Neural cell (in vitro differentiated cells): ENCODE measurements at regions not wholly inside any gene's neighbourhood (a gene's known extent, or its start where the extent isn't known, plus 50 kb on each side); places are given as distances from the start of the nearest gene placed in this dataset.

Experiments used
- H2AFZ ChIP-seq: fragments of 200-600, 300-800 bp; sonication (generic), shearing (Covaris generic); 2 replicates; pipeline ENCODE4 v1.6.0; 2014; ENCODE audit warnings: low read depth, mild to moderate bottlenecking, antibody characterized with exemption, low read length, moderate library complexity
- H3F3A ChIP-seq: fragments of 200-600 bp; shearing (Covaris generic); 2 replicates; pipeline ENCODE4 v1.6.1; 2016; ENCODE audit warnings: mild to moderate bottlenecking, moderate library complexity, mixed read lengths, antibody characterized with exemption, low read length; ENCODE audit not compliant: insufficient read depth, poor library complexity, severe bottlenecking
- H3K27ac ChIP-seq: fragments of 200-600, 300-800 bp; sonication (generic), shearing (Covaris generic); 2 replicates; pipeline ENCODE4 v1.5.1; 2014; ENCODE audit warnings: mild to moderate bottlenecking, low read length, moderate library complexity
- H3K27me3 ChIP-seq: fragments of 300-800, 200-600 bp; sonication (generic), shearing (Covaris generic); 2 replicates; pipeline ENCODE4 v1.6.0; 2014; ENCODE audit warnings: mild to moderate bottlenecking, low read depth, low read length, moderate library complexity; ENCODE audit not compliant: insufficient read depth
- H3K36me3 ChIP-seq: fragments of 300-800, 200-600 bp; sonication (generic), shearing (Covaris generic); 2 replicates; pipeline ENCODE4 v1.5.1; 2014; ENCODE audit warnings: mild to moderate bottlenecking, antibody characterized with exemption, low read length, moderate library complexity; ENCODE audit not compliant: insufficient read depth
- H3K4me2 ChIP-seq: fragments of 300-800, 200-600 bp; sonication (generic), shearing (Covaris generic); 2 replicates; pipeline ENCODE4 v1.6.0; 2014; ENCODE audit warnings: mild to moderate bottlenecking, low read length
- H3K4me3 ChIP-seq: fragments of 300-800, 200-600 bp; sonication (generic), shearing (Covaris generic); 2 replicates; pipeline ENCODE4 v1.5.1; 2014; ENCODE audit warnings: mild to moderate bottlenecking, low read length, moderate library complexity
- H3K79me2 ChIP-seq: fragments of 200-600 bp; shearing (Covaris generic); replicated peaks from 2 replicates; pipeline ENCODE4 v1.6.0; 2014; ENCODE audit warnings: mild to moderate bottlenecking, low read length, moderate library complexity; ENCODE audit not compliant: insufficient read depth
- H3K9ac ChIP-seq: fragments of 300-800, 200-600 bp; sonication (generic), shearing (Covaris generic); 2 replicates; pipeline ENCODE4 v1.6.1; 2016; ENCODE audit warnings: mild to moderate bottlenecking, low read length, mixed read lengths
- H3K9me2 ChIP-seq: fragments of 200-600 bp; shearing (Covaris generic); 2 replicates; pipeline ENCODE4 v1.6.1; 2016; ENCODE audit warnings: mild to moderate bottlenecking, low read length, mixed read lengths; ENCODE audit not compliant: insufficient read depth
- H3K9me3 ChIP-seq: fragments of 200-600, 300-800 bp; sonication (generic), shearing (Covaris generic); 2 replicates; pipeline ENCODE4 v1.6.1; 2016; ENCODE audit warnings: mild to moderate bottlenecking, mixed run types, low read length, moderate library complexity, mixed read lengths
- H4K20me1 ChIP-seq: fragments of 200-600 bp; shearing (Covaris generic); 2 replicates; pipeline ENCODE4 v1.6.1; 2016; ENCODE audit warnings: mild to moderate bottlenecking, mixed run types; ENCODE audit not compliant: insufficient read depth
- CTCF ChIP-seq: fragments of 450-650 bp; IDR thresholded peaks from 2 replicates; pipeline ENCODE4 v1.5.1; 2014; ENCODE audit warnings: antibody characterized with exemption, mild to moderate bottlenecking, moderate library complexity; ENCODE audit not compliant: poor library complexity, severe bottlenecking
- EP300 ChIP-seq: fragments of 450-650 bp; conservative IDR thresholded peaks from 2 replicates; pipeline ENCODE4 v1.6.1; 2014; ENCODE audit warnings: antibody characterized with exemption, mild to moderate bottlenecking, moderate library complexity; ENCODE audit not compliant: poor library complexity, severe bottlenecking
- EZH2 ChIP-seq: fragments of 200-600, 300-800 bp; shearing (Covaris generic), sonication (generic); IDR thresholded peaks from 2 replicates; pipeline ENCODE4 v1.6.1; 2014; ENCODE audit warnings: antibody characterized with exemption, low read length, borderline replicate concordance, mild to moderate bottlenecking; ENCODE audit not compliant: insufficient read depth, poor library complexity, severe bottlenecking
- MXI1 ChIP-seq: fragments of 450-650 bp; conservative IDR thresholded peaks from 2 replicates; pipeline ENCODE4 v1.6.1; 2014; ENCODE audit warnings: antibody characterized with exemption, mild to moderate bottlenecking; ENCODE audit not compliant: poor library complexity, severe bottlenecking
- POLR2AphosphoS5 ChIP-seq: IDR thresholded peaks from 2 replicates; pipeline ENCODE4 v1.6.1; 2012
- RAD21 ChIP-seq: fragments of 450-650 bp; conservative IDR thresholded peaks from 2 replicates; pipeline ENCODE4 v1.6.1; 2014; ENCODE audit warnings: antibody characterized with exemption, mild to moderate bottlenecking, moderate library complexity
- REST ChIP-seq: IDR thresholded peaks from 2 replicates; pipeline ENCODE4 v1.6.1; 2012; ENCODE audit warnings: borderline replicate concordance
- SMC3 ChIP-seq: fragments of 450-650 bp; conservative IDR thresholded peaks from 2 replicates; pipeline ENCODE4 v1.6.1; 2014; ENCODE audit warnings: antibody characterized with exemption, mild to moderate bottlenecking, moderate library complexity; ENCODE audit not compliant: poor library complexity
- TAF1 ChIP-seq: IDR thresholded peaks from 2 replicates; pipeline ENCODE4 v1.6.1; 2012; ENCODE audit warnings: low read depth

GRCh38 chr2:149892563-149892962 lies 305.0 kb upstream of the MMADHC start:
- Histone ChIP-seq H3F3A (no peaks in the 10 kb centered on the region), H3K4me3 (no peak overlapping the region), H3K9me3 (no peaks in the 10 kb centered on the region)

GRCh38 chr2:149885946-149886345 lies 298.4 kb upstream of the MMADHC start:
- H3K36me3 ChIP-seq, result no peaks in the 10 kb centered on the region
- H2AFZ ChIP-seq, result no peak overlapping the region
- no peaks in the 10 kb centered on the region for H3F3A ChIP-seq
- no peak overlapping the region for H3K4me3 ChIP-seq
- no peak overlapping the region for H3K4me2 ChIP-seq
- no peaks in the 10 kb centered on the region for H3K9me3 ChIP-seq
- H3K27ac ChIP-seq, result no peak overlapping the region
- H3K9me2 ChIP-seq, result no peaks in the 10 kb centered on the region
- H3K79me2 ChIP-seq, result no peaks in the 10 kb centered on the region
- H4K20me1 ChIP-seq, result no peaks in the 10 kb centered on the region
- H3K9ac ChIP-seq, result no peak overlapping the region
- no peaks in the 10 kb centered on the region for H3K27me3 ChIP-seq
- TF ChIP-seq POLR2AphosphoS5, result no peak
- TF ChIP-seq REST, result no peak
- TF ChIP-seq CTCF, result no peak
- TF ChIP-seq EP300, result no peak
- TF ChIP-seq TAF1, result no peak
- no peak for TF ChIP-seq MXI1
- no peak for TF ChIP-seq EZH2
- TF ChIP-seq RAD21, result no peak
- TF ChIP-seq SMC3, result no peak

More at GRCh38 chr2:149892563-149892962, 305.0 kb upstream of the MMADHC start:
- Histone ChIP-seq H3K9ac (no peak overlapping the region), H3K9me2 (no peaks in the 10 kb centered on the region), H3K4me2 (no peak overlapping the region), H2AFZ (peak overlapping the region; percentile 30), H3K27ac (peak overlapping the region; percentile 42), H4K20me1 (no peaks in the 10 kb centered on the region), H3K27me3 (no peaks in the 10 kb centered on the region), H3K36me3 (no peaks in the 10 kb centered on the region), H3K79me2 (no peaks in the 10 kb centered on the region)
- TF ChIP-seq REST (no peak), SMC3 (no peak), EP300 (peak; percentile 59), RAD21 (no peak)
